Smooth muscle cell (in vitro differentiated cells): ENCODE measurements at regions not wholly inside any gene's neighbourhood (a gene's known extent, or its start where the extent isn't known, plus 50 kb on each side); places are given as distances from the start of the nearest gene placed in this dataset.

Experiments used
- DNase-seq: peaks from one replicate; lab custom pipeline; 2025; ENCODE audit not compliant: unreplicated experiment; lab: John Stamatoyannopoulos, UW
- H2AFZ ChIP-seq: fragments of 200-600 bp; sonication (generic); 2 replicates; pipeline ENCODE4 v1.6.0; 2016; ENCODE audit warnings: antibody characterized with exemption, low read depth, mild to moderate bottlenecking
- H3F3A ChIP-seq: fragments of 200-600 bp; sonication (generic); 2 replicates; pipeline ENCODE4 v1.6.0; 2017; ENCODE audit warnings: antibody characterized with exemption, low read depth
- H3K27ac ChIP-seq: fragments of 200-600 bp; sonication (generic); 2 replicates; pipeline ENCODE4 v1.5.1; 2016; ENCODE audit warnings: low read depth, mild to moderate bottlenecking
- H3K27me3 ChIP-seq: fragments of 200-600 bp; sonication (generic); 2 replicates; pipeline ENCODE4 v1.6.1; 2016; ENCODE audit warnings: low read depth, mild to moderate bottlenecking
- H3K36me3 ChIP-seq: fragments of 200-600 bp; sonication (generic); 2 replicates; pipeline ENCODE4 v1.5.1; 2016; ENCODE audit warnings: low read depth
- H3K4me1 ChIP-seq: fragments of 200-600 bp; sonication (generic); 2 replicates; pipeline ENCODE4 v1.5.1; 2016; ENCODE audit warnings: low read depth
- H3K4me2 ChIP-seq: fragments of 200-600 bp; sonication (generic); 2 replicates; pipeline ENCODE4 v1.6.0; 2016; ENCODE audit warnings: mild to moderate bottlenecking
- H3K4me3 ChIP-seq: fragments of 200-600 bp; sonication (generic); 2 replicates; pipeline ENCODE4 v1.5.1; 2016; ENCODE audit warnings: mild to moderate bottlenecking
- H3K79me2 ChIP-seq: fragments of 200-600 bp; sonication (generic); 2 replicates; pipeline ENCODE4 v1.6.0; 2016; ENCODE audit warnings: low read depth, mild to moderate bottlenecking
- H3K9ac ChIP-seq: fragments of 200-600 bp; sonication (generic); 2 replicates; pipeline ENCODE4 v1.6.0; 2016; ENCODE audit warnings: low read depth
- H3K9me3 ChIP-seq: fragments of 200-600 bp; sonication (generic); replicated peaks from 2 replicates; pipeline ENCODE4 v1.5.1; 2016; ENCODE audit warnings: low read depth
- H4K20me1 ChIP-seq: fragments of 200-600 bp; sonication (generic); 2 replicates; pipeline ENCODE4 v1.6.0; 2016; ENCODE audit warnings: low read depth
- WGBS: methylation state at CpG from one replicate; pipeline ENCODE4 v1.1.7; 2016; ENCODE audit warnings: low lambda C conversion rate; 5-methylcytosine and 5-hydroxymethylcytosine counted together
- TF ChIP-seq, protein P1 (sequence below): fragments of 200-600 bp; sonication (generic); IDR thresholded peaks from 2 replicates; pipeline ENCODE4 v1.5.1; 2017; ENCODE audit warnings: borderline replicate concordance, mild to moderate bottlenecking, antibody characterized with exemption; ENCODE audit not compliant: insufficient read depth, poor library complexity, severe bottlenecking

DNA sequence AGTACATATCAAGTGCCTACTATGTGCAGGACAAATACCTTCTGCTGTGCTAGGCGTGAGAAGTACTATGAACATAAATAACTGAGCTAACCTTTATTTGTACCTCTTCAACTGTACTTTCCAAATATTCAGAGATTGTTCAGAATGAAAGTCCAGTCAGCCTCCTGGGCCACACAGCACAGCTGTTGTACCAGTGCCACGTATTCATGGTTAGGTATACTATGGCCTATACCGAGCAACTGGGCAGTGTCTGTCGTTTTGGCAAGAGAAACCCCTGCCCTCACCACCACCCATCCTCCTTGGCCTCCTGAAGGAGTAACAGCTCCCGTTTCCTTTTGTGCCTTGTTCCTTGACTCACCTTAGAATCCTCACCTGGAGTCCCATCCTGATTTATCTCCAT lies 53.0 kb downstream of the RASSF10 start:
- H3K4me3 ChIP-seq: no peak overlapping the region
- no peak for DNase-seq
- no peak overlapping the region for H3K9ac ChIP-seq
- no peak overlapping the region for H2AFZ ChIP-seq
- no peak overlapping the region for H3K27ac ChIP-seq
- H3K27me3 ChIP-seq: no peaks in the 10 kb centered on the region
- H3K36me3 ChIP-seq: no peaks in the 10 kb centered on the region
- TF ChIP-seq, protein P1, sequence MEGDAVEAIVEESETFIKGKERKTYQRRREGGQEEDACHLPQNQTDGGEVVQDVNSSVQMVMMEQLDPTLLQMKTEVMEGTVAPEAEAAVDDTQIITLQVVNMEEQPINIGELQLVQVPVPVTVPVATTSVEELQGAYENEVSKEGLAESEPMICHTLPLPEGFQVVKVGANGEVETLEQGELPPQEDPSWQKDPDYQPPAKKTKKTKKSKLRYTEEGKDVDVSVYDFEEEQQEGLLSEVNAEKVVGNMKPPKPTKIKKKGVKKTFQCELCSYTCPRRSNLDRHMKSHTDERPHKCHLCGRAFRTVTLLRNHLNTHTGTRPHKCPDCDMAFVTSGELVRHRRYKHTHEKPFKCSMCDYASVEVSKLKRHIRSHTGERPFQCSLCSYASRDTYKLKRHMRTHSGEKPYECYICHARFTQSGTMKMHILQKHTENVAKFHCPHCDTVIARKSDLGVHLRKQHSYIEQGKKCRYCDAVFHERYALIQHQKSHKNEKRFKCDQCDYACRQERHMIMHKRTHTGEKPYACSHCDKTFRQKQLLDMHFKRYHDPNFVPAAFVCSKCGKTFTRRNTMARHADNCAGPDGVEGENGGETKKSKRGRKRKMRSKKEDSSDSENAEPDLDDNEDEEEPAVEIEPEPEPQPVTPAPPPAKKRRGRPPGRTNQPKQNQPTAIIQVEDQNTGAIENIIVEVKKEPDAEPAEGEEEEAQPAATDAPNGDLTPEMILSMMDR: no peak
- peaks cover 4% of the 10 kb centered on the region for H3K4me1 ChIP-seq
- H3F3A ChIP-seq: no peaks in the 10 kb centered on the region
- WGBS: 94% methylated on average over 5 of the region's 5 CpGs
- no peaks in the 10 kb centered on the region for H4K20me1 ChIP-seq
- no peaks in the 10 kb centered on the region for H3K9me3 ChIP-seq
- no peaks in the 10 kb centered on the region for H3K79me2 ChIP-seq
- no peak overlapping the region for H3K4me2 ChIP-seq

DNA sequence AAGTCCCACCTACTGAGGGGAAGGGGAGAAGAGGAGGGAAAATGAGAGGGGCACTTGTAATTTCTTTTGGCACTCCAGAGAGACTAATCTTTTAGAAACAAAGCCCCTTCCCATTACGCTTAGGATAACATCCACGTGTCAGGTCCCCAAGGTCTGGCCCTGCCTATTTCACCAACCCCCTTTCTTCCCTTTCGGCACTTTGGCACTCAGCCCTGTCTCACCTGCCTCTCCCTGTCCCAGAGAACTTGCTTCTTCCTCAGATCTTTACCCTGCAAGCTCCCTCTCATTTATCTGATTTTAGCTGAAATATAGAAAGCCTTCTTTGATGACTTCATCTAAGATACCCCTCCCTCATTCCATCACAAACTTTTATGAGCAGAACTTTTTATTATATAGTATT lies 55.5 kb downstream of the RASSF10 start:
- no peaks in the 10 kb centered on the region for H3K27me3 ChIP-seq
- no peak overlapping the region for H3K27ac ChIP-seq
- TF ChIP-seq, protein P1: no peak
- 80% methylated on average over 3 of the region's 3 CpGs for WGBS
- no peaks in the 10 kb centered on the region for H3F3A ChIP-seq
- H3K4me3 ChIP-seq: no peak overlapping the region
- no peaks in the 10 kb centered on the region for H3K79me2 ChIP-seq
- H3K9me3 ChIP-seq: no peaks in the 10 kb centered on the region
- no peak overlapping the region for H3K9ac ChIP-seq
- H3K4me1 ChIP-seq: peaks cover 4% of the 10 kb centered on the region
- DNase-seq: no peak
- no peaks in the 10 kb centered on the region for H3K36me3 ChIP-seq
- no peaks in the 10 kb centered on the region for H4K20me1 ChIP-seq
- no peak overlapping the region for H2AFZ ChIP-seq
- no peak overlapping the region for H3K4me2 ChIP-seq

- Histone ChIP-seq H4K20me1 (no peaks in the 10 kb centered on the region), H3K9ac (no peak overlapping the region), H2AFZ (no peak overlapping the region), H3K4me1 (peaks cover 4% of the 10 kb centered on the region), H3K36me3 (no peaks in the 10 kb centered on the region), H3K9me3 (no peaks in the 10 kb centered on the region), H3F3A (no peaks in the 10 kb centered on the region), H3K4me3 (no peak overlapping the region), H3K27me3 (no peaks in the 10 kb centered on the region), H3K27ac (no peak overlapping the region), H3K79me2 (no peaks in the 10 kb centered on the region), H3K4me2 (no peak overlapping the region)
- TF ChIP-seq, protein P1: no peak
- DNase-seq: no peak
- 87% methylated on average over 10 of the region's 10 CpGs for whole genome bisulfite sequencing
Measured at GRCh38 chr11:13065200-13065787, 56.2 kb downstream of the RASSF10 start.

- H3K79me2 ChIP-seq: no peaks in the 10 kb centered on the region
- 89% methylated on average over 1 of the region's 1 CpG for WGBS
- no peak overlapping the region for H2AFZ ChIP-seq
- H3F3A ChIP-seq: no peaks in the 10 kb centered on the region
- H3K27me3 ChIP-seq: no peaks in the 10 kb centered on the region
- TF ChIP-seq, protein P1: no peak
- H3K4me3 ChIP-seq: no peak overlapping the region
- no peaks in the 10 kb centered on the region for H3K9me3 ChIP-seq
- peaks cover 4% of the 10 kb centered on the region for H3K4me1 ChIP-seq
- DNase-seq: no peak
- H3K9ac ChIP-seq: no peak overlapping the region
- H3K36me3 ChIP-seq: no peaks in the 10 kb centered on the region
- H4K20me1 ChIP-seq: no peaks in the 10 kb centered on the region
- H3K27ac ChIP-seq: no peak overlapping the region
- H3K4me2 ChIP-seq: no peak overlapping the region
Measured at GRCh38 chr11:13068211-13068610, 59.1 kb downstream of the RASSF10 start.
